Activated naive CD8-positive, alpha-beta T cell treated with anti-CD3 and anti-CD28 coated beads, Interleukin-2, amount 50 U/mL, for 24 hours (primary cell): ENCODE measurements at regions not wholly inside any gene's neighbourhood (a gene's known extent, or its start where the extent isn't known, plus 50 kb on each side); places are given as distances from the start of the nearest gene placed in this dataset.

Experiments
- ATAC-seq: fragments of 150-1000 bp; cut with Tn5 transposase; one replicate; pipeline ENCODE4 v1.10.0; 2021
- DNase-seq: peaks from one replicate; pipeline ENCODE4 v3.0.0; 2021
- H3K27ac Mint-ChIP-seq: one replicate; pipeline ENCODE4 v1.8.0; 2021; ENCODE audit warnings: mild to moderate bottlenecking, mixed read lengths
- H3K27me3 Mint-ChIP-seq: one replicate; pipeline ENCODE4 v1.8.0; 2021; ENCODE audit warnings: mixed read lengths
- H3K36me3 Mint-ChIP-seq: one replicate; pipeline ENCODE4 v1.8.0; 2021; ENCODE audit warnings: low read depth, mixed read lengths
- H3K4me1 Mint-ChIP-seq: one replicate; pipeline ENCODE4 v1.8.0; 2021; ENCODE audit warnings: mixed read lengths
- H3K4me3 Mint-ChIP-seq: one replicate; pipeline ENCODE4 v1.8.0; 2021; ENCODE audit warnings: mild to moderate bottlenecking, moderate library complexity, mixed read lengths
- H3K9me3 Mint-ChIP-seq: one replicate; pipeline ENCODE4 v1.8.0; 2021; ENCODE audit warnings: mixed read lengths

DNA sequence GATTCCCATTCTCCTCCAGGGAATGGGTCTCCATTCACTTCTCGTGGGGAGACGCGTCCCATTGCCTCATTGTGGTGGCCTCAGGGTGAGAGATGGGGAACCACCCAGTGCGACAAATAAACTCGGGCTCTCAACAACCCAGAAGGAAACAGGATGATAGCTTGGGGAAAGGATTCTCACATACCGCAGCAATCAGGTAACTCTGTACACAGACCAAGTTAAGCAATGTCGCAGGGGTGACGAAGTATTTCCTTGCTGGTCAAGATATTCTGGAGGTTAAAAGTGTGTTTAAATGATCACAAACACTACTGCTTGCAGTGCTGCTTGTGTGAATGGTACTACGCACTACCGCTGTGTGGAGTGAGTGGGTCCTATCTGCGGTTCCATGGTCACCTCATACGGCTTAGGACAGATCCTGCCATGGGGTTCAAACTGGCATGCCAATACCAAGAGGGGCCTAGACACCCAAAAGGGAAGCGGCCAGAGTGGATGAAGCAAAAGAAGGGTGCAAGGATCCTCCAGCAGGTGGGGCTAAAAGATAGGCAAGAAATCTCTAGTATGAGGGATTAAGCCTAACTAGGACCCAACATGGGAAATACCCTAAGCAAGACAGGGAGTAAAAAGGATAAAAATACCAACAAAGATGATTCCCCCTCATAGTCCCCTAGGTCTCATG lies 143.8 kb upstream of the TMEM106B start:
- Mint-ChIP-seq H3K27me3 (no peaks in the 10 kb centered on the region), H3K9me3 (no peaks in the 10 kb centered on the region), H3K4me1 (peaks cover 7% of the 10 kb centered on the region), H3K27ac (no peak overlapping the region), H3K4me3 (no peak overlapping the region), H3K36me3 (no peaks in the 10 kb centered on the region)
- ATAC-seq (peak; percentile 37), DNase-seq (peak; percentile 57)

DNA sequence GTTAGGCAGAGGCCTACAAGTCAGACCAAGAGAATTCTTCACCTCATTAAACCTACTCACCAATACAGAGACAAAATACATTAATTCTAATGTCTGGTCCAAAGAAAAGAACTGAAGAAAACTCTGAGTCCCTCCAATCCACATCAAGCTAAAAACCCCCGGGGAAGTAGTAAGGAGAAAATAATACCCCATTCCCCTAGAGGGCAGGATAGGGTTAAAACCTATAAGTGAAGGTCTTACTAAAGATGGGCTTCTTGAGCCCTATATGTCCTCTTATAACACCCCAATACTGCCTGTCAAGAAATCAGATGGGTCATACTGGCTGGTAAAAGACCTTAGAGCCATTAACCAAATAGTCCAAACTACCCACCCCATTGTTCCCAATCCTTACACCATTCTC lies 141.3 kb upstream of the TMEM106B start:
- H3K4me1 Mint-ChIP-seq = peaks cover 7% of the 10 kb centered on the region
- DNase-seq = no peak
- H3K36me3 Mint-ChIP-seq = no peaks in the 10 kb centered on the region
- H3K9me3 Mint-ChIP-seq = peaks cover 4% of the 10 kb centered on the region
- H3K27me3 Mint-ChIP-seq = no peaks in the 10 kb centered on the region
- no peak overlapping the region for H3K4me3 Mint-ChIP-seq
- no peak for ATAC-seq
- no peak overlapping the region for H3K27ac Mint-ChIP-seq

DNA sequence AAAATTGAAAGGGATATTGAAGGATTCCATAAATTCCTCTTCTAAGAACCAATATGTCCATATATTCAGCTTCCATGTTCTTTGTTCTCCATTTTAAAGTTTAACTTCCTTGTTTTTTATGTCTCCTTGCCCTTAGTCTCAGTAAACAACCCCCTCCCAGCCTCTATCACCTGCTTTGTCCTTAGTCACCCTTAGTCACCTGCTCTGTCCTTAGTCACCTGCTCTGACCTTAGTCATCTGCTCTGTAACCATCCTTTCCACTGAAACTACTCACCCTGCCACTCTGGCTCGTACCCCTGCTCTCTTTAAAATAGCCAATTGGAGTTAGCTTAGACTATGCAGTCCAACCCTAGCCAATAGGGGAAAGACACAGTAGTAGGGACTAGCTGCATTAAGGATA lies 136.2 kb upstream of the TMEM106B start:
- Mint-ChIP-seq H3K4me1 (no peaks in the 10 kb centered on the region), H3K27ac (no peak overlapping the region), H3K36me3 (peaks cover 3% of the 10 kb centered on the region), H3K9me3 (peaks cover 22% of the 10 kb centered on the region), H3K4me3 (no peak overlapping the region), H3K27me3 (no peaks in the 10 kb centered on the region)
- ATAC-seq (no peak), DNase-seq (no peak)

DNA sequence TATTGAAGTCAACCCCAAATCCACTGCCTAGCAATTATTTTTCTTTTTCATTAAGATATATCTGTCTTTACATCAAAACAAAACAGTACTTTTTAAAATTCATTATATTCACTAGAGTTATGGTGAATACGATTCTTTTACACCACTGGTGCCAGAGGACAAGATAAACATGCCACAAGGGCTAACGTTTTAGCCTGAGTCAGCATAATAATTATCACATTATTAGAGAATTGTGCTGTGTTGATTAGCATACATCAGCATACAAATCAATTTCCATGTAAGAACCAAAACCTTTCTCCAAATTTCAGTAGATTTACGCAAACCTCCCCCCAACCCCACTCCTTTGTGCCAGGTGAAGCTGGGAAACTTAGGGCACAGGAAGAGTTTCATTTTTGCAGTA lies 131.1 kb upstream of the TMEM106B start:
- Mint-ChIP-seq H3K36me3 (peaks cover 3% of the 10 kb centered on the region), H3K4me1 (no peaks in the 10 kb centered on the region), H3K4me3 (no peak overlapping the region), H3K27ac (no peak overlapping the region), H3K27me3 (peaks cover 2% of the 10 kb centered on the region), H3K9me3 (peaks cover 16% of the 10 kb centered on the region)
- DNase-seq (no peak), ATAC-seq (no peak)

DNA sequence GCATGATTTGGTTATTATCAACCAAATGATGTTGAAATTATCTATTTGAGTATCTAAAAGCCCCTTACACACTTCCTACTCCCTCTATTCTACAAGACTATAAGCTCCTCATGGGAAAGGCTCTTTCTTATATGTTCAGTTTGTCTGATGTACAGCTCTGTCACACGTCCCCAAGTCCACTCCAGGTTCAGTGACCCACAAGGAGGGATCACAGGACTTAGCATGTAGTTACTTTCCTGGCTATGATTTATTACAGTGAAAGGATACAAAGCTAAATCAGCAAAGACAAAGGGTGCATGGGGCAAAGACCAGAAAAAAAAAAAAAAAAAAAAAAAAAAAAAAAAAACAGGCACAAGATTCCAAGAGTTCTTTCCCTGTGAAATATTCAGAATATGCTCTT lies 125.6 kb upstream of the TMEM106B start:
- Mint-ChIP-seq H3K4me1 (no peaks in the 10 kb centered on the region), H3K9me3 (no peaks in the 10 kb centered on the region), H3K27ac (no peak overlapping the region), H3K27me3 (peaks cover 2% of the 10 kb centered on the region), H3K4me3 (no peak overlapping the region), H3K36me3 (no peaks in the 10 kb centered on the region)
- no peak for DNase-seq
- ATAC-seq = no peak

DNA sequence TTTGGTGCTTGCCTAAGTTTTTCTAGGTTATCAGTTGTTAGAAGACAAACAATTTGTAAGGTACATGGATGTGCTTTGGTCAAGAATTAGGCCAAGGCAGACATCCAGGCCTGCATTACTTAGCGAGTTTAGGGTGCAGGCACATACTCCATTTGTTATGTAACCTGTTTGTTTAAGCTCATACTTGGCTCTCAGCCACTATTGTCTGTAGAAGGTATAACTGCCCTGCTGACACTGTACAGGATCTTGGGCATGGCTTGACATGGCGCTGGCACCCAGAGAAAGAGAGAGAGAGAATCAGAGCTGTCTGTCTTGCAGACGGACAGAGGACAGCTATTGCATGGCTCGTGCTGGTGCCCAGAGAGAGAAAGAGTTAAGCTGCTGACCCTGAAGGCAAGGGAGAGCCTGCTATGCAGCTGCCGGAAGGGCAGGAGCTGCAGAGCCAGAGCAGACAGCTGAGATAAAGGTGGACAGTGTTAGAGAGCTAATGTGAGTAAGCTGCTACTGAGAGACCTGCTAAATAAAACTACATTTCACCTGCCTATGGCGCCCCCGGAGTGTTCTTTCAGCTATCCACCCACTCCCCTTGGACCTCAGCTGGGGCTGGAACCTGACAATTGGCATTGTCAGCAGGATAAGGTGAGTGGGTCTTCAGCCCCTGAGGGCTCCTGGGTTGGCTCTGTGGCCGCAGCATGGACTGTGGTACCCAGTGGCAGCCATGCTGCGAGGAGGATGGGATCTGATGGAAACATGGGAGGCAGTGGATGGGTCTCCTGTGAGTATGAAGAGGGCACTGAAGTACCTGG lies 120.9 kb upstream of the TMEM106B start:
- Mint-ChIP-seq H3K27ac (no peak overlapping the region), H3K36me3 (no peaks in the 10 kb centered on the region), H3K27me3 (no peaks in the 10 kb centered on the region), H3K4me3 (no peak overlapping the region), H3K9me3 (no peaks in the 10 kb centered on the region), H3K4me1 (no peaks in the 10 kb centered on the region)
- no peak for DNase-seq
- ATAC-seq = no peak

DNA sequence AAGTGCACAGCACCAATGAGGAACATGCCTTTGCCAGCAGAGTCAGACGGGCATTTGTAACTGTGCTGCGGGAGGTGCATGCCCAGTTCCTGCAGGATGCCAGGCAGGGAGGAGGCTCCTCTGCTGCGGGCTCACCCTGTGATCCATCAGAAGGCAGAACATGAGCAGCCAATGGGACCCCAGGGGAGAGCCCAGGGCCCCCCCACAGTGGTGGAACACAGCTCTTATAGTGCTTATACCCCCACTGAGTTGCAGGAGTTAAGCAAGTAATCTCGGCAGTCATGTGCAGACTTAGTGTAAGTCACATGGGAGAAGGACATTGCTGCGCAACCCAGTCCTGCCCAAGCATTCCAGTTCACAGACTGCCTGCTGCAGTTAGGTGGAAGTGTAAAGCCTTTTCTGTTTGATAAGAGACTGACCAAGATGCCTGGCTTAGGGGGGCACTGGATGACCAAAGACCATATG lies 120.3 kb upstream of the TMEM106B start:
- no peaks in the 10 kb centered on the region for H3K27me3 Mint-ChIP-seq
- no peaks in the 10 kb centered on the region for H3K9me3 Mint-ChIP-seq
- no peak for DNase-seq
- H3K4me3 Mint-ChIP-seq = no peak overlapping the region
- H3K36me3 Mint-ChIP-seq = no peaks in the 10 kb centered on the region
- ATAC-seq = no peak
- no peaks in the 10 kb centered on the region for H3K4me1 Mint-ChIP-seq
- H3K27ac Mint-ChIP-seq = no peak overlapping the region

DNA sequence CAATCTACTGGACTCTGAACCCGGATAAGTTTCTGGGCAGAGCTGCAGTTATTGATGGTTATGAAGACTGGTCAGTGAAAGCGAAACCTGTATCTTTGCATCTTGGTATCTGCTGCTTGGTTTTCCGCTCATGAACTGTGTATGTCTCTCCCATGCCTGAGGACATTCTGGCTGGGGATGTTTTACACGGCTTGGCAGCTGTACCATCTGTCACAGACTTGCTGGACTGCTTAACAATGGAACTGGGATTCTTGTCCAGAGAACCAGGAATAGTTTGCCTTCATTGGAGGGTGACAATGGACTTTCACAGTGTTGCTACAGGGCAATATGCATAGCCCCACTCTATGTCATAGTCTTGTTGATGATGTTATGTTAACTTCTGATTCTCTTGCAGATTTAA lies 119.9 kb upstream of the TMEM106B start:
- ATAC-seq (no peak), DNase-seq (no peak)
- no peaks in the 10 kb centered on the region for H3K27me3 Mint-ChIP-seq
- H3K9me3 Mint-ChIP-seq = no peaks in the 10 kb centered on the region
- no peaks in the 10 kb centered on the region for H3K36me3 Mint-ChIP-seq
- no peaks in the 10 kb centered on the region for H3K4me1 Mint-ChIP-seq
- no peak overlapping the region for H3K4me3 Mint-ChIP-seq
- no peak overlapping the region for H3K27ac Mint-ChIP-seq

DNA sequence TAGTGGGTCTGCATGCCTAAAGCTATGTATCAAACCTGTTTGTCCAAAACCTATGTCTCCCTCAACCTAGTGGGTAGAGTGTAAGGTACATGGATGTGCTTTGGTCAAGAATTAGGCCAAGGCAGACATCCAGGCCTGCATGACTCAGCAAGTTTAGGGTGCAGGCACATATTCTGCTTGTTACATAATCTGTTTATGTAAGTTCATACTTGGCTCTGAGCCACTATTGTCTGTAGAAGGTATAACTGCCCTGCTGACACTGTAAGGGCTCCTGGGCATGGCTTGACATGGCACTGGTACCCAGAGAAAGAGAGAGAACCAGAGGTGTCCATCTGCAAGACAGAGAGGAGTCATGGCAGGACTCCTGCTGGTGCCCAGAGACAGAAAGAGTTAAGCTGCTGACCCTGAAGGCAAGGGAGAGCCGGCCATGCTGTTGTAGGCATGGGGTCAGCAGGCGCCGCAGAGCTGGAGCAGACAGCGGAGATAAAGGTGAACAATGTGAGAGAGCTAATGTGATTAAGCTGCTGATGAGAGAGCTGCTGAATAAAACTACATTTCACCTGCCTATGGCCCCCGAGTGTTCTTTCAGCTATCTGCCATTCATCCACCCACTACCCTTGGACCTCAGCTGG lies 118.5 kb upstream of the TMEM106B start:
- ATAC-seq = no peak
- H3K27me3 Mint-ChIP-seq = no peaks in the 10 kb centered on the region
- no peak overlapping the region for H3K27ac Mint-ChIP-seq
- no peak for DNase-seq
- H3K36me3 Mint-ChIP-seq = no peaks in the 10 kb centered on the region
- H3K9me3 Mint-ChIP-seq = no peaks in the 10 kb centered on the region
- H3K4me3 Mint-ChIP-seq = no peak overlapping the region
- no peaks in the 10 kb centered on the region for H3K4me1 Mint-ChIP-seq

DNA sequence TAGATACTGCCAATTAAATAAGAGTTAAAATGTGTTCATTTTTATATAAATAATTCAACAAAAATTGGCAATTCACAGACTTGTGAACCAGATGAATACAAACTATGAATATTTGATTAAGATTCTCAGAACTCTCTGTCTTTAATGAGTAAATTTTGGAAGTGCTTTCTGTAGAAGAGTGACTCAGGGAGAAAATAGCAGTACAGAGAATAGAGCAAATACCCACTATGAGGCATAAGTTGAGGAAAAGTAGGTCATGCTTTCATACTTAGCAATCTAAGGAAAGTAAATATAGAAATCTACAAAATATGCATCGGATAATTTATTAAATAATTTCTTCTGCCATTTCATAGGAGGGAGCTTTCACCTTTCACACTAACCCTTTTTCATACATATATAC lies 117.7 kb upstream of the TMEM106B start:
- ATAC-seq (no peak), DNase-seq (no peak)
- Mint-ChIP-seq H3K9me3 (no peaks in the 10 kb centered on the region), H3K36me3 (no peaks in the 10 kb centered on the region), H3K4me1 (no peaks in the 10 kb centered on the region), H3K27ac (no peak overlapping the region), H3K4me3 (no peak overlapping the region), H3K27me3 (no peaks in the 10 kb centered on the region)

DNA sequence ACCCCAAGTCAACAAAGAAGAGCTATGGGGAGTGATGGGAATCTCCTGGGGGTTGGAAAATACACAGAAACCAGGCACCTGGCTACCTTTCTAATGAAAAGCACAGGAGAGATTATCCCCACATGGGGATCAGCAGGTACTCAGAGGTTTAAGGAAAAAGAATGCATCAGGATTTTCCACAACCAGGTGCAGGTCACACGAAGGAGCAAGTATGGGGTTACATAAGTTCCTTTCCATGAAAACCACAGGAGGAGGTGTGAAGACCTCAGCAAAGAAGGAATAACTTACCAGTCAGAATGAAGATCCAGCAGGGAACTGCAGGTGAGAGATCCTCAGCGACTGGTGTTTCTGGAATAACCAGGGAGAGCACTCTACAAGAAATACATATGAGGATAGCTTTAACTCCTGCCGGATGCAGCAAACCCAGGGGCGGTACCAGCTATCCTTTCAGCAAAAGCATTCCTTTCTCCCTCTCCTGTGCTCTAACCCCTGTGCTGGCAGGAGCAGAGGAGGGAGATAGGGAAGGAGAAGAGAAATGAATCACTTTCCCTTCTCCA lies 116.7 kb upstream of the TMEM106B start:
- Mint-ChIP-seq H3K4me1 (no peaks in the 10 kb centered on the region), H3K4me3 (no peak overlapping the region), H3K36me3 (no peaks in the 10 kb centered on the region), H3K27ac (no peak overlapping the region), H3K27me3 (no peaks in the 10 kb centered on the region), H3K9me3 (peaks cover 5% of the 10 kb centered on the region)
- ATAC-seq (no peak), DNase-seq (no peak)

DNA sequence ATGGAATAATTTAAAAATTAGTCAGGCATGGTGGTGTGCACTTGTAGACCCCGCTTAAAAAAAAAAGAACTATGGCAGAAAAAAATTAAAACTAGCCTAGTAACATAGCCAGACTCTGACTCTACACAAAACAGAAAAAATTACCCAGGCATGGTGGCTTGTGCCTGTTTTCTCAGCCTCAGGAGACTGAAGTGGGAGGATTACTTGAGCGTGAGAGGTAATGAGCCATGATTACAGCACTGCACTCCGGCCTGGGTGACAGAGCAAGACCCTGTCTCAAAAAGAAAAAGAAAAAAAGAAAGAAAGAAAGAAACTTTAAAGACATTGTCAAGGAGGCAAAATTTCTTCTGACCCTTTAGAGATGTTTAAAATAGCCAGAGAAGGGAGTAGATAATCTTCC lies 109.0 kb upstream of the TMEM106B start:
- no peak overlapping the region for H3K27ac Mint-ChIP-seq
- H3K9me3 Mint-ChIP-seq = peaks cover 16% of the 10 kb centered on the region
- H3K36me3 Mint-ChIP-seq = no peaks in the 10 kb centered on the region
- DNase-seq (no peak), ATAC-seq (no peak)
- H3K4me3 Mint-ChIP-seq = no peak overlapping the region
- H3K27me3 Mint-ChIP-seq = no peaks in the 10 kb centered on the region
- no peaks in the 10 kb centered on the region for H3K4me1 Mint-ChIP-seq

DNA sequence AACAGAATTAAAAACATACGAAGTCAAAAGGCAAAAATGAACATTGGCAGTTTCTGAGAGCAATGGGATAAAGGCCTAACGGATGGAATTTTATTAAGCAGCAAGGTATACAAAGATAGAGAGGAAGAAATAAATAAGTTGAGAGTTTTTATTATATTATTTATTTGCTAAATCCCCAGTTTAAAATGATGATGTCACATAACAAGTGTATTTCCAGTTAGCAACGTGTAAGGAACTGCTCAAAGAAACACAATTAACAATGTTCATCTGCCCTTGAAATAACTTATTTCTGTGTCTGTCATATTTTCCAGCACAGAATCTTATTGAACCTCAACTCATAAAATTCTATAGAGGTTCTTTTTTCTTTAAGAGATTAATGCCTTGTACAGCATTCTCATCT lies 108.6 kb upstream of the TMEM106B start:
- Mint-ChIP-seq H3K27me3 (no peaks in the 10 kb centered on the region), H3K36me3 (no peaks in the 10 kb centered on the region), H3K4me1 (no peaks in the 10 kb centered on the region), H3K9me3 (peaks cover 16% of the 10 kb centered on the region), H3K4me3 (no peak overlapping the region), H3K27ac (no peak overlapping the region)
- DNase-seq = no peak
- ATAC-seq = no peak

DNA sequence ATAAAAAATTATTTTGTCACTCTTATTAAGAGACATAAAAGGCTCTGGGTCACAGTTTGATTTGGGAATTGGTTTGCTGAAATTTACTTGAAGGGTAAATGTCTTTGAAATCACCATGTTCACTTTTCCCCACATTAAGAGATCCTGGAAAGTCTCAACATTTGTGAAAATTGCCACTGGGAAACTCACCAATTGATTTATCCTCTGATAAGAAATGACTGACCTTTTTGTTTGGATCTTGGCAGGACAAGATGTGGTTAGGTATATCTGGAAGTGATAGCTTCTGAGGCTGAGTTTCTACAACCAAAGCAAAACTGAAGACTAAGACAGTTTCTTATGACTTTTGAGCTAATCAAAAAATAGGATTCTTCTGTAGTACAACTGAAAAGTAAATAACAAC lies 107.1 kb upstream of the TMEM106B start:
- DNase-seq (no peak), ATAC-seq (no peak)
- Mint-ChIP-seq H3K4me1 (no peaks in the 10 kb centered on the region), H3K27ac (no peak overlapping the region), H3K4me3 (no peak overlapping the region), H3K36me3 (no peaks in the 10 kb centered on the region), H3K9me3 (peaks cover 16% of the 10 kb centered on the region), H3K27me3 (peaks cover under 1% of the 10 kb centered on the region)

DNA sequence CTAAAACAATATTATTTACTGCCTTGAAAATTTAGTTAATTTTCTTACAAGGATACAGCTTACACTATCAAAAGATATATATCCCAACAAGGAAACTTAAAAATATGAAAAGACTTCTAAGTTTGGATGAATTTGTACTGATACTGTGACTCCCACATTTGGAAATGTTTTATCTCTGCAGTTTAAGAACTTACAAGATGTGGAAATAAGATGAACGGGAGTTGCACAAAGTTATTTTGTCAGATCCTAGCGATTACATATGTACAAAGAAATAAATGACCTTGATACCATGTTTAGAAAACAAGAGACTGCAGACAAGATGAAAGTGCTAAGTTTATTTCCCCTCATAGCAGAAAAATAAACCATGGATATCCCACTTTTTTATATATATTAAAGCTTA lies 103.7 kb upstream of the TMEM106B start:
- DNase-seq (no peak), ATAC-seq (no peak)
- H3K9me3 Mint-ChIP-seq = no peaks in the 10 kb centered on the region
- peaks cover 17% of the 10 kb centered on the region for H3K27me3 Mint-ChIP-seq
- H3K36me3 Mint-ChIP-seq = no peaks in the 10 kb centered on the region
- no peak overlapping the region for H3K4me3 Mint-ChIP-seq
- no peak overlapping the region for H3K27ac Mint-ChIP-seq
- H3K4me1 Mint-ChIP-seq = peaks cover 10% of the 10 kb centered on the region
